Effector memory CD4-positive, alpha-beta T cell (primary cell): ENCODE measurements at regions not wholly inside any gene's neighbourhood (a gene's known extent, or its start where the extent isn't known, plus 50 kb on each side); places are given as distances from the start of the nearest gene placed in this dataset.

Source experiments
- DNase-seq, 3 donors: peaks; one replicate each; pipeline ENCODE4 v3.0.0-alpha.2; 2020
- H3K27ac ChIP-seq: 2 replicates; pipeline ENCODE4 v1.7.0; 2013; ENCODE audit warnings: mild to moderate bottlenecking, low read length, moderate library complexity; ENCODE audit not compliant: insufficient read depth, poor library complexity, severe bottlenecking
- H3K27me3 ChIP-seq: replicated peaks from 2 replicates; pipeline ENCODE4 v1.7.0; 2013; ENCODE audit warnings: mild to moderate bottlenecking, low read length; ENCODE audit not compliant: insufficient read depth, control insufficient read depth, poor library complexity, severe bottlenecking
- H3K36me3 ChIP-seq: 2 replicates; pipeline ENCODE4 v1.7.0; 2013; ENCODE audit warnings: mild to moderate bottlenecking, low read length, moderate library complexity; ENCODE audit not compliant: control insufficient read depth, insufficient read depth
- H3K4me1 ChIP-seq: 2 replicates; pipeline ENCODE4 v1.7.0; 2013; ENCODE audit warnings: low read length, mild to moderate bottlenecking; ENCODE audit not compliant: control insufficient read depth, insufficient read depth, poor library complexity, severe bottlenecking
- H3K4me3 ChIP-seq: 2 replicates; pipeline ENCODE4 v1.7.0; 2013; ENCODE audit warnings: low read length, low read depth, mild to moderate bottlenecking; ENCODE audit not compliant: insufficient read depth, poor library complexity, severe bottlenecking
- H3K9me3 ChIP-seq: 2 replicates; pipeline ENCODE4 v1.7.0; 2013; ENCODE audit warnings: mild to moderate bottlenecking, low read length, moderate library complexity; ENCODE audit not compliant: control insufficient read depth

DNA sequence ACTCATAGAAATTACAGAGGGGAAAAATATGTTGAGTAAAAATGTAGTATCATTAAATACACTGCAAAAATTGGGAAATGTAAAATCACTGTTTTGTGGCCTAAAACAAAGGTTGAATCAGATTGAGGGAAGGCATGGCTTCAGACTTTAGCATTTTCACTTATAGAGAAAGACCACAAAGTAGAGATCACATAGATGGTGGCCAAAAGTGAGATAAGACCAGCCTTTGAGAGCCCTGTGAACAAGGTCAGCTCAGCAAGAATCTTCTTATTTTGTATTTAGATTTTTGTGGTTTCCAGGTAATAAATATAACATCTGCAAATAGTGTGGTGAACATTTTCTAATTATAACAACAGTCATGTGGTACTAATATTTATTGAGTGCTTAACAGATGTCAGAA, 544.8 kb upstream of the DPPA4 start:
- H3K4me3 ChIP-seq = no peak overlapping the region
- H3K27ac ChIP-seq = no peak overlapping the region
- DNase-seq = no peak
- H3K9me3 ChIP-seq = no peaks in the 10 kb centered on the region
- no peaks in the 10 kb centered on the region for H3K36me3 ChIP-seq
- no peaks in the 10 kb centered on the region for H3K27me3 ChIP-seq
- no peaks in the 10 kb centered on the region for H3K4me1 ChIP-seq

DNA sequence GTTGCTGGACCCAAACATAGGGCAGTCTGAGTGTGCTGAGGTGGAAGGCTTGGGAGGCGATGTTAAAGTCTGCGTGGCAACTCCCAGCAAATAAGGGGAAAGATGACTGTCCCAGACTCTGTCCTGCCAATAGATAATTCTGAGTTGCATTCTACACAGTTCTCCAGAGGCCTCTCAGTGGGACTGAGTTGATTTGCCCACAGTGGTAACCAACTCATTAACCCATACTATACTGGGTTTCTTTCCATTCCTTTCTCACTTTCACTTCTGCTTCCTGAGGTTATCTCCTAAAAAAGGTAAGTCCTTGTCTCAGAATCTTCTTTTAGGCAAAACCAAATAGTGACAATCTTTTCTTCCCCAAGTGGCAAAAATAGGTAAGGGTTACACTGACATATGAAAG, 549.9 kb upstream of the DPPA4 start:
- no peak overlapping the region for H3K27ac ChIP-seq
- H3K4me1 ChIP-seq = no peaks in the 10 kb centered on the region
- no peaks in the 10 kb centered on the region for H3K9me3 ChIP-seq
- no peaks in the 10 kb centered on the region for H3K27me3 ChIP-seq
- H3K4me3 ChIP-seq = no peak overlapping the region
- no peak for DNase-seq
- H3K36me3 ChIP-seq = no peaks in the 10 kb centered on the region

DNA sequence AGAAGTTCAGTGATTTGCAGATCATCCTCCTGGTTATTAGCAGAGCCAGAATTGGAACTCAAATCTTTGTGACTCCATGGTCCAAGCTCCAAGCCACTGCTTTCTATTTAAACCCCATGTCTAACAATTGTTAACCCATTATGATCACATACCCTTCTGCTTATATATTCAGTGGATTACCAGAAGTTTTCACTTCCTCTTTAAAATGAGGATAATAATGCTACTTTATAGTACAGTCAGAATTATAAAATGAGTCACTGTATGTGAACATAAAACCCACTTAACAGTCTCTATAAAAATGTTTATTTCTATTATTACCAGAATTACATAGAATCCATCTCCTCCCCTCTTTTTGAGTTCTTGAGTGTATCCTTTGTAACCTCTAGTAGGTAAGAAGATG, 550.7 kb upstream of the DPPA4 start:
- H3K9me3 ChIP-seq = no peaks in the 10 kb centered on the region
- H3K4me1 ChIP-seq = no peaks in the 10 kb centered on the region
- H3K4me3 ChIP-seq = no peak overlapping the region
- no peak overlapping the region for H3K27ac ChIP-seq
- DNase-seq = no peak
- H3K36me3 ChIP-seq = no peaks in the 10 kb centered on the region
- no peaks in the 10 kb centered on the region for H3K27me3 ChIP-seq

DNA sequence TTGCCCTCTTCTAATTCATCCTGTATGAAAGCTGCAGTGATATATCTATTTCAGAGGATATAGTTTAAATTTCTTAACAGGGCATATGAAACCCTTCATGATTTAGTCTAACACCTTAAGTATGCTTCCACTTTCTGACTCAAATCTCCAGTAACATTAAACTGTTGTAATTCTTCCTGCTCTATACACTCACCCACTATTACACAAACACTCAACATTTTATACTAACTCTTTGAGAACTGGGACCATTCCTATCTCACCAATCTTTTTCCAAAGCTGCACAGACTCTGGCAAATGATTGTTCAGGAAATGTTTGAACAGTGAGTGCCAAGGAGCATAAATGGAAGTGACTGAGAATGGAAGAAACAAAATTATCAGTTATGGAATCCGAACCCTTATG, 560.4 kb upstream of the DPPA4 start:
- peaks cover 16% of the 10 kb centered on the region for H3K4me1 ChIP-seq
- H3K27ac ChIP-seq = no peak overlapping the region
- H3K4me3 ChIP-seq = no peak overlapping the region
- no peaks in the 10 kb centered on the region for H3K27me3 ChIP-seq
- no peaks in the 10 kb centered on the region for H3K36me3 ChIP-seq
- no peaks in the 10 kb centered on the region for H3K9me3 ChIP-seq
- no peak for DNase-seq

DNA sequence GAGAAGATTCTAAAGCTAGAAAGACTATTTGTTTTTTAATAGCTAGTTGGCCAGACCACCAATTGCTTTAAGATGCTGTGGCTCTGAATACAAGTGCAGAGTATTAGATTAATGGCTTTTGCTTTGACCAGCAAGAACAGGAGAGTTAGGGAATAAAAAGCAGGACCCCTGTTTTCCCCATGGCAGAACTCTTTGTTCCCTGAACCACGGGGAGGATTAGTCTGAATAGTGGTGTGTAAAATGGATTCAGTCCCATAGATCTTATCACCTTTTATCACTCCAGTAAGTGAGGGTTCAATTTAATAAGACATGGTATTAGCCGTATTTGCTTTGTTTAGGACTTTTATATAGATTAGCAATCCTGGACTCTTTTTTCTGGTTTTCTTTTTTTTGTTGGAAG, 562.6 kb upstream of the DPPA4 start:
- Histone ChIP-seq H3K36me3 (no peaks in the 10 kb centered on the region), H3K4me1 (peaks cover 16% of the 10 kb centered on the region), H3K27ac (no peak overlapping the region), H3K4me3 (no peak overlapping the region), H3K27me3 (no peaks in the 10 kb centered on the region), H3K9me3 (no peaks in the 10 kb centered on the region)
- no peak for DNase-seq

DNA sequence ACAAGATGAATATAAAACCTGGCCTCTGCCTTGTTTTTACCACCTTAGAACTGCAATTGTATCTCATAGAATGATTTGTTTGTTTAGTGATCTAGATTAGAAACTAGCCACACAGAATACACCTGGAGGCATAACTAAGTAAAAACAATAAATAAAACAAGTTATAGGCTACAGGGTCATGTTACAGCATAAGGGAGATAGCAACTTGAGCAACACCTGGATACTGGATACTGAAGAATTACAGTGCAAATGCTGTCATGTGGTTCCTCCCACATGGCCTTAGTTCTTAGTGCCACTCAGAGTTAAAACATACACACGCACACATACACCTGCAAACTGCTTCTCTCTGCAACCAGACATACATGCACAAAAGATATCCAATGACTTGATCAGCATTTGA, 563.4 kb upstream of the DPPA4 start:
- no peak for DNase-seq
- H3K27me3 ChIP-seq = no peaks in the 10 kb centered on the region

DNA sequence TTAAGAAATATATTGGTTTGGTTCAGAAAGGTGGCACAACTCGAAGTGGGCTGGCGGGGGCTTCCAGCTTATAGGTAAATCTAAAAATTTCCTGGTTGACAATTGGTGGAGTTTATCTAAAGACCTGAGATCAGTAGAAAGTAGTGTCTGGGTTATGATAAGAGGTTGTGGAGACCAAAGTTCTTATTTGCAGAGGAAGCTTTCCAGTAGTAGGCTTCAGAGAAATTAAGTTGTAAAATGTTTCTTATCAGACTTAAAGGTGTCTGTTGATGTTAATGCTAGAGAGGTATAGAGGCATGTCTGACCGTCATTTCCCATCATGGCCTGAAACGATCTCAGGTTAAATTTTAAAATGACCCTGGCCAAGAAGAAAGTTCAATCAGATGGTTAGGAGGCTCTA, 565.2 kb upstream of the DPPA4 start:
- Histone ChIP-seq H3K27ac (no peak overlapping the region), H3K4me1 (peaks cover 16% of the 10 kb centered on the region), H3K9me3 (no peaks in the 10 kb centered on the region), H3K4me3 (no peak overlapping the region), H3K36me3 (no peaks in the 10 kb centered on the region), H3K27me3 (no peaks in the 10 kb centered on the region)
- DNase-seq = no peak

More for the DNA sequence above, 563.4 kb upstream of the DPPA4 start:
- Histone ChIP-seq H3K4me3 (no peak overlapping the region), H3K27ac (no peak overlapping the region), H3K9me3 (no peaks in the 10 kb centered on the region), H3K4me1 (peaks cover 16% of the 10 kb centered on the region), H3K36me3 (no peaks in the 10 kb centered on the region)

DNA sequence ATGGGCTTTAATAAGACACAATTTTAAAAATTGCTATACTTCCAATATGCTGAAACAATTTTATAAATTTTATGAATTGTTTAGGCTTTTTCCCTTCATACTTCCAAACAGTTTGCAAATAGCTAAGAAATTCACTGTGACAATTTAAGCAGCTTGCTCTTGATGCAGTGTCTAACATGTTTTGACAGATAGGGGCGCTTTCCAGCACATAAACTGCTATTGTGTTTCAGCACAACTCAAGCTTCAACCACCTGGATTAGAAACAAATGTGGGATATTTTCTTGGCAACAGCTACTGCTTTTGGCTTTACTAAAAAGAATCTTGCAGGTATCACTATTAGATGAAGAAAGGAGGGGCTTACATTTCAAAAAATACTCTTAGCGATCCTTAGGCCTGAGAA, 565.8 kb upstream of the DPPA4 start:
- H3K27ac ChIP-seq = no peak overlapping the region
- H3K4me1 ChIP-seq = peaks cover 16% of the 10 kb centered on the region
- no peak for DNase-seq
- H3K27me3 ChIP-seq = no peaks in the 10 kb centered on the region
- no peaks in the 10 kb centered on the region for H3K36me3 ChIP-seq
- no peak overlapping the region for H3K4me3 ChIP-seq
- H3K9me3 ChIP-seq = no peaks in the 10 kb centered on the region

DNA sequence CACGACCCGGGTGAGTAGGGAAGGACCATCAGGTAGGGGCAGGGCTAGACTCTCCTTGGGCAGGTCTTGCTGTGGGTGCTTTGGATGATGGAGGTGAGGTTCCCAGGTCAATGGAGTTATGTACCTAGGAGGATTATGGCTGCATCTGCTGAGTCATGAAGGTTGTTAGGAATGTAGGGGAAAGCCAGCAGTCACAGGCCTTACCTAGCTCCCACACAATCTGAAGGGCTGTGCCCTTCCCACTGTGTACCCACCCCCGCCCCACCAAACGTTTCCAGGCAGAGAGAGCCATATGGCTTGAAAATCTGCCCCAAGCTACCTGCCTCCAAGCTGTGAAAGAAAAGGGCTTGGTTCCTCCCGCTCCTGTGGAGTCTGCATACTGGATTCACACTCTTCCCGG, 573.4 kb upstream of the DPPA4 start:
- no peaks in the 10 kb centered on the region for H3K4me1 ChIP-seq
- H3K4me3 ChIP-seq = no peak overlapping the region
- H3K36me3 ChIP-seq = no peaks in the 10 kb centered on the region
- no peaks in the 10 kb centered on the region for H3K9me3 ChIP-seq
- H3K27me3 ChIP-seq = no peaks in the 10 kb centered on the region
- no peak overlapping the region for H3K27ac ChIP-seq
- DNase-seq = no peak

DNA sequence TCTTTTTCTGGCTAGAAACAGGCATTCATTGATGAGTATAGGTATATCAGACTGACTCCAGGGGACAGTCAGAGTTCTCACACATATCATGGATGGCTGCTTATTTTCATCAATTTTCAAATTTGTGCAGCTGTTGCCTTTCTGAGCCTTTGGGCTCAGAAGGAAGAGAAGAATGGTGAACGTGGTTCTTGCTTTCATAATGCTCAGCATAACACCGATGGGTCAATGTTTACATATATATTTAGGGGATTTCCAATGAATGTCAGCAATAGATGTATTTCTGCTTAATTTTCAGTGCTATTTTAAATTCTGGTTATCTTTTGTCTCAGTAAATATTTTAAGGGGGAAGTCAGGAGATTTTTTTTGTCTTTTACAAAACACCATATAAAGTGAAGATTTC, 581.4 kb upstream of the DPPA4 start:
- Histone ChIP-seq H3K27me3 (no peaks in the 10 kb centered on the region), H3K9me3 (no peaks in the 10 kb centered on the region), H3K27ac (no peak overlapping the region), H3K4me1 (no peaks in the 10 kb centered on the region), H3K36me3 (no peaks in the 10 kb centered on the region), H3K4me3 (no peak overlapping the region)
- DNase-seq = no peak

DNA sequence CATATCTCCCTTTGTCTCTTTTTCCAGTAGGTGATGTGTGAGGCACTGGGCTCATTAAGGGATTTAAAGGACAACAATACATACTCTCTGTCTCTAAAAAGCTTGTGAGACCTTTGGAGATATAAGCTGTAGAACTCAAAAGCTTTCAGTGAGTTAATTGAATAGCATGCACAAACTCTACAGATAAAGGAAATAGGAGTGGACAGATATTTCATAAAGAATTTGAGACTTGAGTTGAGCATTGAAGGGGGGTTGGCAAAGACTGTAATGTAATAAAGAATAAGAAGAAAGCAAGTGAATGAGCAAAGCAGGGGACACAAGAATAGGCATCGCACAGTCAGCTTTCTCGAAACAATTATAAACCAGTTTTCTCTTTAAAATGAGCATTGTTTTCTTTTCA, 583.4 kb upstream of the DPPA4 start:
- H3K4me3 ChIP-seq = no peak overlapping the region
- no peak for DNase-seq
- H3K27ac ChIP-seq = no peak overlapping the region
- no peaks in the 10 kb centered on the region for H3K4me1 ChIP-seq
- H3K9me3 ChIP-seq = no peaks in the 10 kb centered on the region
- no peaks in the 10 kb centered on the region for H3K27me3 ChIP-seq
- H3K36me3 ChIP-seq = no peaks in the 10 kb centered on the region
